Smooth muscle cell (in vitro differentiated cells): ENCODE measurements at regions not wholly inside any gene's neighbourhood (a gene's known extent, or its start where the extent isn't known, plus 50 kb on each side); places are given as distances from the start of the nearest gene placed in this dataset.

Experiments used
- DNase-seq: peaks from one replicate; lab custom pipeline; 2025; ENCODE audit not compliant: unreplicated experiment; lab: John Stamatoyannopoulos, UW
- H2AFZ ChIP-seq: fragments of 200-600 bp; sonication (generic); 2 replicates; pipeline ENCODE4 v1.6.0; 2016; ENCODE audit warnings: antibody characterized with exemption, low read depth, mild to moderate bottlenecking
- H3F3A ChIP-seq: fragments of 200-600 bp; sonication (generic); 2 replicates; pipeline ENCODE4 v1.6.0; 2017; ENCODE audit warnings: antibody characterized with exemption, low read depth
- H3K27ac ChIP-seq: fragments of 200-600 bp; sonication (generic); 2 replicates; pipeline ENCODE4 v1.5.1; 2016; ENCODE audit warnings: low read depth, mild to moderate bottlenecking
- H3K27me3 ChIP-seq: fragments of 200-600 bp; sonication (generic); 2 replicates; pipeline ENCODE4 v1.6.1; 2016; ENCODE audit warnings: low read depth, mild to moderate bottlenecking
- H3K36me3 ChIP-seq: fragments of 200-600 bp; sonication (generic); 2 replicates; pipeline ENCODE4 v1.5.1; 2016; ENCODE audit warnings: low read depth
- H3K4me1 ChIP-seq: fragments of 200-600 bp; sonication (generic); 2 replicates; pipeline ENCODE4 v1.5.1; 2016; ENCODE audit warnings: low read depth
- H3K4me2 ChIP-seq: fragments of 200-600 bp; sonication (generic); 2 replicates; pipeline ENCODE4 v1.6.0; 2016; ENCODE audit warnings: mild to moderate bottlenecking
- H3K4me3 ChIP-seq: fragments of 200-600 bp; sonication (generic); 2 replicates; pipeline ENCODE4 v1.5.1; 2016; ENCODE audit warnings: mild to moderate bottlenecking
- H3K79me2 ChIP-seq: fragments of 200-600 bp; sonication (generic); 2 replicates; pipeline ENCODE4 v1.6.0; 2016; ENCODE audit warnings: low read depth, mild to moderate bottlenecking
- H3K9ac ChIP-seq: fragments of 200-600 bp; sonication (generic); 2 replicates; pipeline ENCODE4 v1.6.0; 2016; ENCODE audit warnings: low read depth
- H3K9me3 ChIP-seq: fragments of 200-600 bp; sonication (generic); replicated peaks from 2 replicates; pipeline ENCODE4 v1.5.1; 2016; ENCODE audit warnings: low read depth
- H4K20me1 ChIP-seq: fragments of 200-600 bp; sonication (generic); 2 replicates; pipeline ENCODE4 v1.6.0; 2016; ENCODE audit warnings: low read depth
- WGBS: methylation state at CpG from one replicate; pipeline ENCODE4 v1.1.7; 2016; ENCODE audit warnings: low lambda C conversion rate; 5-methylcytosine and 5-hydroxymethylcytosine counted together
- TF ChIP-seq, protein P1 (sequence below): fragments of 200-600 bp; sonication (generic); IDR thresholded peaks from 2 replicates; pipeline ENCODE4 v1.5.1; 2017; ENCODE audit warnings: borderline replicate concordance, mild to moderate bottlenecking, antibody characterized with exemption; ENCODE audit not compliant: insufficient read depth, poor library complexity, severe bottlenecking

DNA sequence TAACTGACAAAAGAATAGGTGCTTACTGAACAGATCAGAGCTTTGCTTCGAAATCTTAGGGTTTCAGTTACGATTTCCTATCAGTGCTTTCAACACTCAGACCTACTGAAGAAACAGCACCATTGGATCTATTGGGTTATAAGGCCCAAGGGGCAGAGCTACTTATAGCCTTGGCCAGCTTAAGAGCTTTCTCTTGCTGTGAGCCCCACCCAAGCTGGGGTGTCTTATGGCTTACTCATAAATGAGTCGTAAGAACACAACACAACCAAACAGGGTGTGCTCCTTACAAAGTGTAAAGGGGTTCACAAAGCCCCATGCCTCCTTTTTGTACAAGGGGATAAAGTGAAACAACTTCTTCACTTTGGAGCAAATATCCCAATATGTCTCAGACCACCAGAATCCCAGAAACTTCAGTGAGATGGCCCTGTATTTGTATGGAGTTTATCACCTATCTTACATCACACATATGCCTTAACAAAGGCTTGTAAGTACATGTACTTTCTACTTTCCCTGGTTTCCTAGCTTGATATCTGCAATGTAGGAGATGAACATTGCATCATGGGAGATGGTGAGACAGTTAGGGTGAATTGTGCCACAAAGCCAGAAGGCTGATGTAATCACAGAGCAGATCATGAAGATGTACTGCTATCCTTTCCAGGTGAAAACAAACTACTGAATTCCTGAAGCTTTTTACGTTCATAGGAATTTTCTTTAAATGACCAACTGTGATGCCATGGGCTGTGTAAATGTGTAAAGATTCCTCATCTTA lies 115.5 kb upstream of the GLI2 start:
- Histone ChIP-seq H3K79me2 (no peaks in the 10 kb centered on the region), H3F3A (no peaks in the 10 kb centered on the region), H3K9me3 (no peaks in the 10 kb centered on the region), H3K4me2 (no peak overlapping the region), H3K4me3 (no peak overlapping the region), H3K36me3 (no peaks in the 10 kb centered on the region), H3K27me3 (no peaks in the 10 kb centered on the region), H3K4me1 (no peaks in the 10 kb centered on the region), H2AFZ (no peak overlapping the region), H3K27ac (no peak overlapping the region), H3K9ac (no peak overlapping the region), H4K20me1 (no peaks in the 10 kb centered on the region)
- 81% methylated on average over 4 of the region's 4 CpGs for WGBS
- TF ChIP-seq, protein P1, sequence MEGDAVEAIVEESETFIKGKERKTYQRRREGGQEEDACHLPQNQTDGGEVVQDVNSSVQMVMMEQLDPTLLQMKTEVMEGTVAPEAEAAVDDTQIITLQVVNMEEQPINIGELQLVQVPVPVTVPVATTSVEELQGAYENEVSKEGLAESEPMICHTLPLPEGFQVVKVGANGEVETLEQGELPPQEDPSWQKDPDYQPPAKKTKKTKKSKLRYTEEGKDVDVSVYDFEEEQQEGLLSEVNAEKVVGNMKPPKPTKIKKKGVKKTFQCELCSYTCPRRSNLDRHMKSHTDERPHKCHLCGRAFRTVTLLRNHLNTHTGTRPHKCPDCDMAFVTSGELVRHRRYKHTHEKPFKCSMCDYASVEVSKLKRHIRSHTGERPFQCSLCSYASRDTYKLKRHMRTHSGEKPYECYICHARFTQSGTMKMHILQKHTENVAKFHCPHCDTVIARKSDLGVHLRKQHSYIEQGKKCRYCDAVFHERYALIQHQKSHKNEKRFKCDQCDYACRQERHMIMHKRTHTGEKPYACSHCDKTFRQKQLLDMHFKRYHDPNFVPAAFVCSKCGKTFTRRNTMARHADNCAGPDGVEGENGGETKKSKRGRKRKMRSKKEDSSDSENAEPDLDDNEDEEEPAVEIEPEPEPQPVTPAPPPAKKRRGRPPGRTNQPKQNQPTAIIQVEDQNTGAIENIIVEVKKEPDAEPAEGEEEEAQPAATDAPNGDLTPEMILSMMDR: no peak
- no peak for DNase-seq

DNA sequence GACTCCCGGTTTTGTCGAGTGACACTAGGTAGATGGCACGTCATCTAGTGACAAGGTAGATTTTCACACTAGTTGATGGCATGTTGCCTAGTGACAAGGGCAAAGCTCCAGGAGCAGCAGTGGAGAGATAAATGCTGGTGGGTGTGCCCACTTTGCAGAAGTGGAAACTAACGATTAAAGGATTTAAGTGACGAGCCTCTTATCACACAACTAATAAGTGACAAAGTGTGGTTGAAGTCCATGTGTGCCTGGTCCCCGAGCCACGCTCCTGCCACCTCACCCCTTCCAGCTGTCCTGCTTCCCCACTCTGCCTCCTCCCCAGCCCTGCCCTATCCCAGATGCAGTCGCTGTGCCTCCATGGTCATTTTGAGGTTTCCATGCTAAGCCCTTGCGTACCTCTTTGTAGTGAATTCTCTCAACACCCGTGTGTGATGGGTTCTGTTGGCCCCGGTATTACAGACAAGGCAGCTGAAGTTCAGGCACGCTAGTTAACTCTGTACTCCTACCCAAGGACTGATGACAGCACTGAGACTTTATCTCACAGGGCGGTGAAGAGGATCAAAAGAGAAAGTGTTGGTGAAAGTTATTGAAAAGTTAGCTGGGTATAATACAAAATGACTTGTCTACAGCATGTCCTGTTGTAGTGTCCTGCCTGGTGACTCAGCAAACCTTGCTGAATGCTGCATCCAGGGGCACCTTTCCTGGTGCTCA lies 113.4 kb upstream of the GLI2 start:
- Histone ChIP-seq H3K9me3 (no peaks in the 10 kb centered on the region), H3K79me2 (no peaks in the 10 kb centered on the region), H3K36me3 (no peaks in the 10 kb centered on the region), H3K27me3 (no peaks in the 10 kb centered on the region), H3K9ac (no peak overlapping the region), H3K4me2 (no peak overlapping the region), H3K4me1 (no peaks in the 10 kb centered on the region), H3K4me3 (no peak overlapping the region), H4K20me1 (no peaks in the 10 kb centered on the region), H3F3A (no peaks in the 10 kb centered on the region), H2AFZ (no peak overlapping the region), H3K27ac (no peak overlapping the region)
- 74% methylated on average over 13 of the region's 13 CpGs for WGBS
- no peak for DNase-seq
- TF ChIP-seq, protein P1: no peak

DNA sequence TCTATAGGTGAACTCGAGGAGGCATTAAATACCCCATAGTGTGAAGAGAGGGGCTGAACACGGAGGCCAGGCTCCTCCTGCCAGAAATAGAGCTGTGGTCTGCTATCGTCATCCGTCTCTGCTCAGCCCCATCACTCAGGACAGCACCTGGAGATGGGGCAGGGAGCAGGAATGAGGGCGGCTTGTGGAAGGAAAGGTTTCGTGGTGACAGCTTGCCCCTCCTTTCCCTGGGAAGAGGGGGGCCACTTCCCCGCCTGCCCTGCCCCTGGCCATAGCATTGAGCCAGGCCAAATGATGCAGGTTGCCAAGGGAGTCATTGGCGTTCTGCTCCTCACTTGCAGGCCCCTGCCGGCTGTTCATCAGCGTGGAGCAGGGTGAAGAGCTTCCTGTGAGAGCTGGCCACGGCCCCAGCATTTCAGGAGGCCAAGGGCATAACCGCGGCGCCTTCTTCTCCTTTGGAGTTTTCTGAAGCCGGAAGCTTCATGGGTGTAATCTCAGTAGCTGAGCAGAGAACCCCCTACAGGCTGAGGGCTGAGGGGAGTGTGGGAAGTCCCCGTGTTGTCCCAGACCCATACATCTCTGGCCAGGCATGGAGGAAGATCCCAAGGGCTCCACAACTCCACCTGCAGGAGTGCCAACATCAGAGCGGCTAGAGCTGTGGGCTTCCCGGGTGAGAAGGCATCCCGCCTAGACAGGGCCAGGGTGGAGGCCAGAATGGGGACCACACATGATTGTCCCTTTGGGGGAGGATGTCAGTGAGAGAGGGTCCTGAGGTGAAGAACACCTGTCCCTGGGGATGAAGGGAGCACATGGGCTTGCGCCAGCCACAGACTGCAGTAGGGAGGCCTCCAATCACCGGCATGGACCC lies 112.5 kb upstream of the GLI2 start:
- TF ChIP-seq, protein P1: no peak
- 88% methylated on average over 21 of the region's 21 CpGs for WGBS

More for the DNA sequence above, 112.5 kb upstream of the GLI2 start:
- H3K27me3 ChIP-seq: no peaks in the 10 kb centered on the region
- no peak overlapping the region for H3K4me3 ChIP-seq
- H3K27ac ChIP-seq: no peak overlapping the region
- no peak for DNase-seq
- no peaks in the 10 kb centered on the region for H3K36me3 ChIP-seq
- no peaks in the 10 kb centered on the region for H4K20me1 ChIP-seq
- no peak overlapping the region for H3K9ac ChIP-seq
- H3K4me1 ChIP-seq: no peaks in the 10 kb centered on the region
- H3K9me3 ChIP-seq: no peaks in the 10 kb centered on the region
- H3F3A ChIP-seq: no peaks in the 10 kb centered on the region
- no peak overlapping the region for H3K4me2 ChIP-seq
- no peaks in the 10 kb centered on the region for H3K79me2 ChIP-seq
- no peak overlapping the region for H2AFZ ChIP-seq
